ENCODE measurements at regions not wholly inside any gene's neighbourhood (a gene's known extent, or its start where the extent isn't known, plus 50 kb on each side); places are given as distances from the start of the nearest gene placed in this dataset.
A peak's percentile ranks its signal among the peaks of the same experiment; 100 is the strongest.

- Histone ChIP-seq H3K4me2 (ENCODE audit: insufficient read depth in 1 of 2, low read depth in 2 of 2, low read length in 2 of 2) (no peak overlapping the region), H4K5ac (ENCODE audit: insufficient read length, low read depth, low read length) (no peak overlapping the region), H2BK12ac (ENCODE audit: low read depth, low read length) (peak overlapping the region; percentile 80; the same call in 1 of the 2 replicates), H3K79me2 (ENCODE audit: control insufficient read depth in 1 of 2, insufficient read depth in 2 of 2, low read length in 2 of 2) (no peaks in the 10 kb centered on the region), H4K91ac (replicated peaks; ENCODE audit: insufficient read length, low read length) (no peak overlapping the region), H3K23ac (ENCODE audit: insufficient read length) (no peak overlapping the region), H3K27ac (ENCODE audit: low read depth, low read length) (no peak overlapping the region), H3K27me3 (replicated peaks in 1 of 4; ENCODE audit: control insufficient read depth in 3 of 4, extremely low read depth in 1 of 4, insufficient read depth in 3 of 4, low read length in 3 of 4) (no peaks in the 10 kb centered on the region), H3K18ac (ENCODE audit: extremely low read depth, low read length) (no peak overlapping the region), H3K4ac (replicated peaks; ENCODE audit: insufficient read length, low read depth, low read length) (no peak overlapping the region), H2BK5ac (ENCODE audit: low read depth, low read length) (no peak overlapping the region), H2AK5ac (ENCODE audit: low read depth, low read length) (no peak overlapping the region), H3K79me1 (ENCODE audit: low read depth, low read length) (no peaks in the 10 kb centered on the region), H2BK120ac (replicated peaks; ENCODE audit: low read depth, low read length) (no peak overlapping the region), H3K4me1 (replicated peaks in 1 of 4; ENCODE audit: control insufficient read depth in 3 of 4, insufficient read depth in 4 of 4, low read length in 3 of 4) (no peaks in the 10 kb centered on the region), H3K9me3 (ENCODE audit: insufficient read depth in 2 of 2, low read depth in 1 of 2, low read length in 1 of 2) (peaks cover 0 to 3% of the 10 kb centered on the region in 2 experiments; a peak in 1 of 4 replicates), H4K8ac (ENCODE audit: extremely low read depth, insufficient read depth, low read length) (no peak overlapping the region), H3K36me3 (ENCODE audit: control insufficient read depth in 2 of 4, insufficient read depth in 4 of 4, low read length in 3 of 4) (no peaks in the 10 kb centered on the region), H3K9ac (replicated peaks in 1 of 4; ENCODE audit: extremely low read depth in 1 of 4, low read depth in 3 of 4, low read length in 3 of 4) (no peak overlapping the region), H3K23me2 (ENCODE audit: low read depth, low read length) (no peaks in the 10 kb centered on the region), H2BK20ac (ENCODE audit: low read length) (no peak overlapping the region), H3K56ac (replicated peaks; ENCODE audit: insufficient read length, low read depth, low read length) (no peak overlapping the region), H3K4me3 (ENCODE audit: extremely low read depth in 1 of 4, insufficient read depth in 2 of 4, low read depth in 3 of 4, low read length in 4 of 4) (no peak overlapping the region), H2BK15ac (ENCODE audit: low read length) (no peak overlapping the region), H2AFZ (ENCODE audit: low read length) (0 out of 2 replicates have a peak overlapping the region, but pooled peaks have one; percentile 80), H3K14ac (ENCODE audit: insufficient read length) (no peak overlapping the region), H4K20me1 (replicated peaks in 1 of 2; ENCODE audit: control insufficient read depth in 1 of 2, insufficient read depth in 2 of 2, low read length in 2 of 2) (no peaks in the 10 kb centered on the region)
- 78% methylated on average over 16 of the region's 17 CpGs; no CpG with 5 or more reads in 1 of the 2 experiments for WGBS, 2 experiments (ENCODE audit: extremely low coverage in 1 of 2, insufficient coverage in 1 of 2, insufficient read length in 1 of 2, insufficient replicate concordance in 2 of 2, low coverage in 1 of 2, low lambda C conversion rate in 2 of 2, missing lambda C conversion rate in 1 of 2)
- POLR2A ChIA-PET (ENCODE audit: partially characterized antibody), result interaction anchor here (0.6 kb wide), 1 partner anchor 171 kb away, joined by 3 read pairs; no protein-coding TSS in a partner anchor
- no peak for FAIRE-seq
- peak; percentile 13 to 65 for DNase-seq (ENCODE audit: low read depth in 1 of 2, low spot score in 2 of 2)
- CTCF ChIA-PET (ENCODE audit: partially characterized antibody), result interaction anchor here (0.7 to 1.5 kb wide), 6 partner anchors 13 to 539 kb away, joined by 3 to 4 read pairs (median 3); no protein-coding TSS in a partner anchor
- TF ChIP-seq BACH1 (IDR thresholded peaks at IDR 0.05; ENCODE audit: low read length) (no peak), EGR1 (IDR thresholded peaks at IDR 0.05; ENCODE audit: borderline replicate concordance, low read depth, low read length) (no peak), ZNF274 (IDR thresholded peaks at IDR 0.05; ENCODE audit: borderline replicate concordance, extremely low read depth, low read length) (no peak), RBBP5 (IDR thresholded peaks at IDR 0.05; ENCODE audit: borderline replicate concordance, low read depth, low read length) (no peak), CHD2 (IDR thresholded peaks at IDR 0.05; ENCODE audit: low read length) (no peak), CHD1 (IDR thresholded peaks at IDR 0.05; ENCODE audit: low read depth, low read length) (no peak), BRCA1 (IDR thresholded peaks at IDR 0.05; ENCODE audit: low read depth, low read length) (no peak), RNF2 (IDR thresholded peaks at IDR 0.05; ENCODE audit: borderline replicate concordance, low read depth, low read length, missing control alignments, poor library complexity, severe bottlenecking) (no peak), RXRA (IDR thresholded peaks at IDR 0.05; ENCODE audit: insufficient read depth, low read depth, low read length) (no peak), SIN3A (conservative IDR thresholded peaks at IDR 0.05 in 1 of 2, IDR thresholded peaks at IDR 0.05 in 1 of 2; ENCODE audit: low read depth in 1 of 2, low read length in 2 of 2) (no peak), CBX5 (IDR thresholded peaks at IDR 0.05; ENCODE audit: low read depth, low read length) (no peak), KDM5A (IDR thresholded peaks at IDR 0.05; ENCODE audit: low read length) (no peak), YY1 (IDR thresholded peaks at IDR 0.05; ENCODE audit: low read depth, low read length) (no peak), SP1 (IDR thresholded peaks at IDR 0.05; ENCODE audit: low read depth, low read length) (no peak)
Observed at GRCh38 chr9:31807574-31808256, 576.7 kb upstream of the ACO1 start.
